Adrenal gland (tissue), 5 donors: ENCODE measurements at regions not wholly inside any gene's neighbourhood (a gene's known extent, or its start where the extent isn't known, plus 50 kb on each side); places are given as distances from the start of the nearest gene placed in this dataset.

Source experiments
- CTCF ChIP-seq, 6 experiments: fragments of 450-650 bp in 4 of 6; fragments of 200-600 bp in 2 of 6; sonication (generic) in 1 of 6; IDR thresholded peaks; 1 replicate in 5 of 6; 2 replicates in 1 of 6; pipeline versions ENCODE4 v1.5.1 to v1.8.0; 2016 to 2021; ENCODE audit warnings: antibody characterized with exemption in 6 of 6, mild to moderate bottlenecking in 2 of 6, moderate library complexity in 1 of 6
- POLR2A ChIP-seq, 2 donors: fragments of 450-650 bp; IDR thresholded peaks; one replicate each; pipeline ENCODE4 v1.6.1; 2017; ENCODE audit warnings: antibody characterized with exemption in 2 of 2, mild to moderate bottlenecking in 2 of 2, moderate library complexity in 1 of 2
- donor health status: DM: no; HTN: no; CAD: no.

GRCh38 chr9:105173306-105173705 is 71.1 kb upstream of the SLC44A1 start:
- no peak for TF ChIP-seq CTCF (IDR thresholded peaks at IDR 0.05)
- TF ChIP-seq POLR2A (IDR thresholded peaks at IDR 0.05): no peak
